SHP77 (cell line): ENCODE measurements at regions not wholly inside any gene's neighbourhood (a gene's known extent, or its start where the extent isn't known, plus 50 kb on each side); places are given as distances from the start of the nearest gene placed in this dataset.

ENCODE experiments used
- DNase-seq, 2 experiments: peaks; one replicate each; lab custom pipeline; 2025; lab: John Stamatoyannopoulos, UW

- DNase-seq, result no peak
Measured at GRCh38 chr2:126774761-126775160, 118.8 kb downstream of the GYPC start.

DNA sequence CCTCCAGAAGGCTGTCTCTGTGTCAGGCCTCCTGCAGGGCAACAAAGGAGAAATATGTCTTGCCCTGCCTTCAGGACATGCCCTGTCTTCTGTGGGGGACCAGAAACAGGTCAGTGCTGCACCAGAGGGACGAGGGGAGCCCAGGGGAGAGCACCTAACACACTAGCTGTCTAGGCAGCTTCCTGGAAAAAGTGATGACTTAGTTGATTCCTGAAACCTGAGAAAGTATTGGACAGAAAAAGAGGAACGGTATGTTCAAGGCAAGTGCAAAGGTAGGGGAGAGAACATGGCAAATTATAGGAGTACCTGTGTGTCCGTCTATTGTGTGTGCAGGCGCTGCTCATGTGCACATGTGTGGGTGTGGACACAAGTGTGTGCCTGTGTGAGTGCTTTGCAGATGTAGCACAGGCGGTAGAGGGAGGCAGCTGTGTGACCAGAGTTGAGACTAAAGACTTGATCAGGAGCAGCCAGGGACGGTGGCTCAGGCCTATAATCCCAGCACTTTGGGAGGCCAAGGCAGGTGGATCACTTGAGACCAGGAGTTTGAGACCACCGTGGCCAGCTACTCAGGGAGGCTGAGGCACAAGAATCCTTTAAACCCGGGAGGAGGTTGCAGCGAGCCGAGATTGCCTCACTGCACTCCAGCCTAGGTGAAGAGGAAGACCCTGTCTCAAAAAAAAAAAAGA, 119.5 kb downstream of the GYPC start:
- DNase-seq, result no peak

DNA sequence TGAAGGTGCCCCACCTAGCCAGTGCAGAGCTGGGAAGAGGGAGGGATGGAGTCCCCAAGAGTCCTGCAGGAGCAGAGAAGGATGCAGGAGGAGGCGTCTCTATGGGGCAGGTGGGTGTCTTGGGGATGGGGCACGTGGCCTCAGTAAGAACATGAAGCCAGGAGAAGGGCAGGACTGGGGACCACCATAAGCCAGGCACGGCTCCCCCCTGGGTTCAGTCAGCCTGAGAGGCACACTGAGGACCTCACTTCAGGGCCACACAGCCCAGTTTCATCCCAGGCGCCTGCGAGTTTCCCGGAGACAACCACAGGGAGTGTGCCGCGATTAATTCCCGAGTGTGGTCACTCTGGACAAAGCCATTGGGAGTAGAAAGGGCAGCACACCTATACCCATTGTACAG, 120.3 kb downstream of the GYPC start:
- DNase-seq, result no peak

DNA sequence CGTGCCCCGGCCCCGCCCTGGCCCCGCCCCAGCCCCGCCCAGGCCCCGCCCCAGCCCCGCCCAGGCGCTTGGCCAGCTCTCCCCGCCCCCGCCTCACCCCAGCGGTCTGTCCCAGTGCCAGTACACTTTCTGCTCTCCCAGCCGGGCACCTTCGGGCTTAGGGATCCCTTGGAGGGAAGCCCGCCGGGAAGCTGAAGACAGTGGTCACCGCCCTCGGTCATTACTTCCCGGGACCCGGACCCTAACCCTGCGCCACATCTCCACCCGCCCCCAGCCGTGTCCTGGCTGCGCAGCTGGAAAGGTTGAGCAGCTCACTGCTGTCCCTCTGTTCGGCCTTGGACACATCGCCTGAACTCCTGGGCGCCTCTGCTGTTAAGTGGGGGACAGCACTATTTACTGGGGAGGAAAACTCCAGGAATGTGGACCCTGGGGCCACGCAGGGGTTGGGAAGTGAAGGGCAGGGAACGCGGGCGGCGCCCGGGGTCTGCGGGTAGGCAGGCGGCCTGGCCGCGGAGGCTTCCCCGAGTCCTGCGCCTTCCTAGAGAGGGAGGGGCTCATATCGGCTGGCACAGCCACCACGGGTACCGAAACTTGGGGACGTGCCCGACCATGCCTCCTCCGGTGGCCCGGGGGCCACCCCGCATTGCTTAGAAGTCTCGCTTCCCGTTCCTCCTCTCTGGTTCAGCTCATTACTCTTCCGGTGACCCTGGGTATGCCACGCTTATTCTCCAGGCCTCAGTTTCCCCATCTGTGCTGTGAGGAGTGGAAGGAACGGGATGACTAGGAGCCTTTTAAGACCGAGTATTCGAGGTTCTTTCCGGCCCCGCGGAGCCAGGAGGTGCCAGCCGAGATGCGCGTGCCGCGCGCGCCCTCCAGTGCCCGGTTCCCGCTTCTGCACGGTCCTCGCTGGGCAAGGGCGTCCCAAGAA, 121.0 kb downstream of the GYPC start:
- peak; percentile 21 to 67 for DNase-seq

GRCh38 chr2:126777620-126777978, 121.1 kb upstream of the TEX51 start:
- DNase-seq, result no peak

DNA sequence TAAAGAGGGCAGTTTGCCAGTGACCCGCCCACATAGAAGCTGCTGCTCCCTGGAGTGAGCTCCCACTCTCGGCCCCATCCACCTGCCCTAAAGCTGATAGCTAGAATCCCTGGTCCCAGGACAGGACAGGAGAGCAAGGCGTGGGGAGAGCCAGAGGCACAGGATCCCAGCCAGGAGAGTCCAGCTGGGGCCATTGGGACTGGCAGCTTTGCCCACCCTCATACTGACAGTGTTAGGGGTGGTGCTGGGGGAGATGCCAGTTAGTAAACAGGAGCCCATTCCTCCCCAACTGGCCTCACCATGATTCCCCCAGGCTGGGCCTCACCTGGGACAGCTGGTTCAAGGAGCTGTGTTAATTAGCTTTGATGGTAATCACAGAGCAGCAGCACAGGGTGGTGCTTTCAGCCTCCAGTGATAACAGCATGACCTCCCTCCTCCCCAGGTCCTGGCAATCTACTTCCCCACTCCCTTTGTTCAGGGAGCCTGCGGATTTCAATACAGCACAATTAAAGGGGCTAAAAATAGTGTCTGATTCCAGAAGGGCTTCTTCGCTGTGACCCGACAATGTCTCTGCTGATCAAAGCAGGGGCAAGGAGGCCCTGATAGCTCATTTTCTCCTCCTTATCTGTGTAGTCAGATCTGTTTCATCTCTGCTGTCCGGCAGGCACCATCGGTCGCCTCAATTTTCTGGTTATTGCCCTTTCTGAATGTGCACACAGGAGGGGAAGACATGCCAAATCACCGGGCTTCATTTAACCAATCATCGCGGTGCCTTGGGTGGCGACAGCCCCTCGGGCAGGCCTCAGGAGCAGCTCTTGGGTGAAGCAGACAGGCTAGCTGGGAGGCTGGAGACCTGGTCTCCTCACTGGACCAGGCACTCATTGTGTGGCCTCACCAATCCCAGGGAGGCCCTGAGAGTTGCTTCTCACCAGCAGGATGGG, 119.9 kb upstream of the TEX51 start:
- DNase-seq, result no peak

DNA sequence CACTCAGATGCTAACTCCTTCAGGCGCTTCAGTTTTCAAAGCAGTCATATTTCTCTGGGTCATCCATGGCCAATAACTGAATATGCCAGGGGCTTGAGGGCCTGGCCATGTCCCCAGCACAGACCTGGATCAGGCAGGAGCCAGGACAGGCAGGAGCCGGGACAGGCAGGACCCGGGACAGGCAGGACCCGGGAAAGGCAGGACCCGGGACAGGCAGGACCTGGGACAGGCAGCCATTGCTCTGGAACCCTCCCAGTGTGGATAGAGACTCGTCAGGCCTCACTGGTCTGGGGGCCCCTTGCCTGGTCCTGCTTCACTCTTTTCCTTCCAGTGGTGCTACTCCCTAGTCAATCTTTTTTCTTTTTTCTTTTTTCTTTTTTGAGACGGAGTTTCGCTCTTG, 117.5 kb upstream of the TEX51 start:
- no peak for DNase-seq

GRCh38 chr2:126781806-126782205, 116.9 kb upstream of the TEX51 start:
- no peak for DNase-seq

DNA sequence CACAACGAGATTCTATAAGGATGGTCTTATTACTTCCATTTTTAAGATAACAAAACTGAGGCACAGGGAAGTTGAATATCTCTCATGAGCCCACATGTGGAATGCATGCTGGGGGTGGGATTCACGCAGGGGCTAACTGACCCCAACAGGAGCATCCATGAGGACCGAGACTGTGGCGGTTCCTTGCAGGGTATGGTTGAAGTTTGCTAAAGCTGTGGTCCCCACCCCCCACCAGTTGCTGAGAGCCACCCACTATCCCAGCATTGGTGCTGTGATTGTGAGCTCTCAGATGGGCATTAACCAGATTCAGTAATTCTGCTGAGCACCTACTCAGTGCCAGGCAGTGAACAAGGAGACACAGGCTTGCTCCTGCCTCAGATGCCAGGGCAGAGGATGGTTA, 116.0 kb upstream of the TEX51 start:
- DNase-seq, result no peak

DNA sequence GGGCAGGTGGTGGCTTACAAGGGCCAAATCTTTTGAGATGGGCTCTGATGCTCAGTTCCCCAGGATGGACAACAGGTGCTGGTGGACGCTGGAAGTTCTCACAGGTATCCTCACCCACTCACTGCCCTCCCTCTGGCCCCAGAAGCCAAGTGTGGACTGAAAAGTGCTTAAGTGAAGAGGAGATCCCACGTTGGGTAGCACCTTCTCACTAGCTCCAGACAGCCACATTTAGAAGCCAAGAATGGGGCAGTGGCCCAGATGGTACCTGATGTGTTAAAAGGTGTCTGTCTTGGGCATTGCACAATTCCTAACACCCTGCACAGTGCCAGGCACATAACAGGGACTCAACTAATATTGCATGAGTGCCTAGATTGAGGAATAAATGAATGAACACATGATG, 115.3 kb upstream of the TEX51 start:
- DNase-seq, result no peak

DNA sequence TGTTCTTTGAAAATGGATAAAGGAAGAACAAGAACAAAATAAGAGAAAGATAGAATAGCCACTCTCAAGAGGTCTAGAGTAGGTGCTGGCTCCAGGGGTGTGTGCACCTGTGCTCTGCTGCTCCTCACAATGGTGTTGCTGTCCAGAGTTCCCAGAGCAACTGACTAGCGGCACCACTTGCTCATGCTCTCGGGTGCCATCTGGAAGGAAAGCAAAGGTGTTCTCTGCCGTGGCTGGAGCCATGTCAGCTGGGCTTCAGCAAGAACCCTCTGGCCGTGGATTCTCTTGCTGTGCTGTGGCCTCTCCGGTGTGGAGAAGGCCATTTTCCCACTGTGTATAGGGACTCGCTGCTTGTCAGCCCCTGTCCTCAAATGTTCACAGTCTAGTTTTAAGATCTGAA, 114.6 kb upstream of the TEX51 start:
- DNase-seq, result no peak

GRCh38 chr2:126784621-126785020, 114.1 kb upstream of the TEX51 start:
- no peak for DNase-seq

DNA sequence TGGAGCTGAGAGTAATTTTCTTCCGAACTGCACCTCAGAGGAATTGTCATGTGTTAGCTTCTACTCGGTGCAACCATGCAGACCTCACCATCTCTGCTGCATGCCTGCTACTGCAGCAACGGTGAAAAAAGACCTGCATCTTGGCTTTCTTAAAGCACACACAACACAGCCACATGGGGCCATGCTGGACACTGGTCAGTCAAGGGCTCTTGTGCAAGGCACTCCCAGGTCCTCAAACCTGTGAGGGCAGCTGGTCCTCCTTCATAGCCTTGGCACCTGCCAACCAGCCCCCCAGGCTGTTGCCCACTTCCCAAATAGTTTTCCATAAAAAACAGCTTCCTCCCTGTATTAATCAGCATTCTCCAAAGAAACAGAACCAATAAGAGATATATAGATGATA, 113.5 kb upstream of the TEX51 start:
- DNase-seq, result no peak

GRCh38 chr2:126785862-126786261, 112.8 kb upstream of the TEX51 start:
- DNase-seq, result no peak

- DNase-seq, result no peak
Measured at GRCh38 chr2:126786765-126787164, 111.9 kb upstream of the TEX51 start.

GRCh38 chr2:126787289-126787688, 111.4 kb upstream of the TEX51 start:
- DNase-seq, result no peak

- DNase-seq, result no peak
Measured at GRCh38 chr2:126788113-126788512, 110.6 kb upstream of the TEX51 start.

GRCh38 chr2:126788652-126789051, 110.0 kb upstream of the TEX51 start:
- DNase-seq, result no peak

GRCh38 chr2:126790987-126791780, 107.5 kb upstream of the TEX51 start:
- DNase-seq, result no peak

- no peak for DNase-seq
Measured at GRCh38 chr2:126792186-126792585, 106.5 kb upstream of the TEX51 start.

GRCh38 chr2:126792993-126793392, 105.7 kb upstream of the TEX51 start:
- DNase-seq, result no peak
